C4-2B (cell line): ENCODE measurements at regions not wholly inside any gene's neighbourhood (a gene's known extent, or its start where the extent isn't known, plus 50 kb on each side); places are given as distances from the start of the nearest gene placed in this dataset.

Source experiments
- ZFX ChIP-seq: fragments of 450-650 bp; IDR thresholded peaks from 2 replicates; pipeline ENCODE4 v1.6.1; 2017
- TF ChIP-seq, protein P1 (sequence below): fragments of 450-650 bp; conservative IDR thresholded peaks from 2 replicates; pipeline ENCODE4 v1.5.1; 2017; ENCODE audit warnings: mild to moderate bottlenecking

DNA sequence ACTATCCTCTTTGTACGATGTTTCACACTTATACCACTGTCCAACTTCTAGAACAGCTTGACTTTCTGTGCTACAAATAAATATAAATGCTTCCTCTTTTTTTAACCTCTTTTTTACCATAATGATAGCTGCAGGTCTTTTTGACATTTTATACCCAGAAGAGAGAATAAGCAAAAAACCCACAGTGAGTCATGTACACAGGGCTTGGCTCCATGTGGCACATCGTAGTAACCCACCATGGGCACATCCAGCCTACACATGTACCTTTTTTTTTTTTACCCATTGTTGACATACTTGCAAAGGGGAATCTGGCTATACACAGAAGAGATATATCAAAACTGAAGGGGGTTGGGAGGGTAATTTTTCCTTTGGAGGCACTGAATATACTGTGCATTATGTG, 59.5 kb upstream of the RSPO3 start:
- TF ChIP-seq, protein P1, sequence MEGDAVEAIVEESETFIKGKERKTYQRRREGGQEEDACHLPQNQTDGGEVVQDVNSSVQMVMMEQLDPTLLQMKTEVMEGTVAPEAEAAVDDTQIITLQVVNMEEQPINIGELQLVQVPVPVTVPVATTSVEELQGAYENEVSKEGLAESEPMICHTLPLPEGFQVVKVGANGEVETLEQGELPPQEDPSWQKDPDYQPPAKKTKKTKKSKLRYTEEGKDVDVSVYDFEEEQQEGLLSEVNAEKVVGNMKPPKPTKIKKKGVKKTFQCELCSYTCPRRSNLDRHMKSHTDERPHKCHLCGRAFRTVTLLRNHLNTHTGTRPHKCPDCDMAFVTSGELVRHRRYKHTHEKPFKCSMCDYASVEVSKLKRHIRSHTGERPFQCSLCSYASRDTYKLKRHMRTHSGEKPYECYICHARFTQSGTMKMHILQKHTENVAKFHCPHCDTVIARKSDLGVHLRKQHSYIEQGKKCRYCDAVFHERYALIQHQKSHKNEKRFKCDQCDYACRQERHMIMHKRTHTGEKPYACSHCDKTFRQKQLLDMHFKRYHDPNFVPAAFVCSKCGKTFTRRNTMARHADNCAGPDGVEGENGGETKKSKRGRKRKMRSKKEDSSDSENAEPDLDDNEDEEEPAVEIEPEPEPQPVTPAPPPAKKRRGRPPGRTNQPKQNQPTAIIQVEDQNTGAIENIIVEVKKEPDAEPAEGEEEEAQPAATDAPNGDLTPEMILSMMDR: no peak
- no peak for TF ChIP-seq ZFX
